Stimulated activated CD4-positive, alpha-beta T cell treated with anti-CD3 and anti-CD28 coated beads, Interleukin-12 subunit alpha, Interleukin-12 subunit beta, amount 100 ng/mL, for 24 hours (primary cell): ENCODE measurements at regions not wholly inside any gene's neighbourhood (a gene's known extent, or its start where the extent isn't known, plus 50 kb on each side); places are given as distances from the start of the nearest gene placed in this dataset.
"Not testable (repeated sequence)": the region's sequence is repeated elsewhere in the genome, so short reads cannot be mapped to it uniquely, and the experiment has no call there.

Experiments used
- DNase-seq, 2 experiments: peaks; one replicate each; pipeline ENCODE4 v3.0.0-alpha.2; 2020; ENCODE audit warnings: low read depth in 2 of 2

- no peak for DNase-seq
Observed at GRCh38 chr6:4656106-4656505, 120.1 kb upstream of the CDYL start.

- DNase-seq: no peak
Observed at GRCh38 chr6:4655196-4656025, 120.8 kb upstream of the CDYL start.

GRCh38 chr6:4653141-4653540, 123.1 kb upstream of the CDYL start:
- no peak for DNase-seq

GRCh38 chr6:4651831-4652467, 124.3 kb upstream of the CDYL start:
- no peak for DNase-seq

- no peak for DNase-seq
Observed at GRCh38 chr6:4649728-4650127, 126.5 kb upstream of the CDYL start.

- peak in 1 of 2 experiments; percentile 13 for DNase-seq
Observed at GRCh38 chr6:4647414-4648365, 128.5 kb upstream of the CDYL start.

- DNase-seq: no peak
Observed at GRCh38 chr6:4645713-4646360, 130.4 kb upstream of the CDYL start.

GRCh38 chr6:4644996-4645395, 131.2 kb upstream of the CDYL start:
- DNase-seq: no peak

GRCh38 chr6:4641461-4641860, 134.7 kb upstream of the CDYL start:
- no peak for DNase-seq

- DNase-seq: no peak
Observed at GRCh38 chr6:4640139-4640538, 136.1 kb upstream of the CDYL start.

- DNase-seq: no peak
Observed at GRCh38 chr6:4638641-4639040, 137.6 kb upstream of the CDYL start.

- DNase-seq: peak; percentile 5 to 32
Observed at GRCh38 chr6:4637691-4638433, 138.3 kb upstream of the CDYL start.

GRCh38 chr6:4636881-4637224, 139.4 kb upstream of the CDYL start:
- no peak for DNase-seq

- no peak for DNase-seq
Observed at GRCh38 chr6:4636191-4636880, 139.9 kb upstream of the CDYL start.

- DNase-seq: no peak
Observed at GRCh38 chr6:4635666-4636065, 140.5 kb upstream of the CDYL start.

- no peak for DNase-seq
Observed at GRCh38 chr6:4632421-4632820, 143.8 kb upstream of the CDYL start.

- not testable (repeated sequence) for DNase-seq
Observed at GRCh38 chr6:4629789-4630188, 146.4 kb upstream of the CDYL start.

GRCh38 chr6:4625557-4625956, 150.6 kb upstream of the CDYL start:
- no peak for DNase-seq

GRCh38 chr6:4624726-4625125, 151.5 kb upstream of the CDYL start:
- DNase-seq: no peak
